Loucy (cell line): ENCODE measurements at regions not wholly inside any gene's neighbourhood (a gene's known extent, or its start where the extent isn't known, plus 50 kb on each side); places are given as distances from the start of the nearest gene placed in this dataset.

ENCODE experiments used
- CTCF ChIP-seq: fragments of 200-600 bp; sonication (generic); conservative IDR thresholded peaks from 2 replicates; pipeline ENCODE4 v1.5.1; 2014; ENCODE audit warnings: mild to moderate bottlenecking, antibody characterized with exemption, low read length
- EZH2phosphoT487 ChIP-seq: fragments of 200-600 bp; IDR thresholded peaks from 2 replicates; pipeline ENCODE4 v1.6.1; 2018; ENCODE audit warnings: antibody characterized with exemption, mild to moderate bottlenecking, moderate library complexity, borderline replicate concordance

- TF ChIP-seq CTCF, result no peak
- TF ChIP-seq EZH2phosphoT487, result no peak
These were observed 245.4 kb upstream of the GALNT17 start for GRCh38 chr7:70886547-70886946.
